ENCODE measurements at regions not wholly inside any gene's neighbourhood (a gene's known extent, or its start where the extent isn't known, plus 50 kb on each side); places are given as distances from the start of the nearest gene placed in this dataset.

- H3K4me2 ChIP-seq (ENCODE audit: insufficient read depth in 1 of 2, low read depth in 2 of 2, low read length in 2 of 2): no peak overlapping the region
- no peaks in the 10 kb centered on the region for H3K4me1 ChIP-seq (replicated peaks in 1 of 4; ENCODE audit: control insufficient read depth in 3 of 4, insufficient read depth in 4 of 4, low read length in 3 of 4)
- H2AFZ ChIP-seq (ENCODE audit: low read length): no peak overlapping the region
- no peak overlapping the region for H3K14ac ChIP-seq (ENCODE audit: insufficient read length)
- no peaks in the 10 kb centered on the region for H4K20me1 ChIP-seq (replicated peaks in 1 of 2; ENCODE audit: control insufficient read depth in 1 of 2, insufficient read depth in 2 of 2, low read length in 2 of 2)
- no peaks in the 10 kb centered on the region for H3K79me2 ChIP-seq (ENCODE audit: control insufficient read depth in 1 of 2, insufficient read depth in 2 of 2, low read length in 2 of 2)
- H3K9ac ChIP-seq (replicated peaks in 1 of 4; ENCODE audit: extremely low read depth in 1 of 4, low read depth in 3 of 4, low read length in 3 of 4): no peak overlapping the region
- H2BK120ac ChIP-seq (replicated peaks; ENCODE audit: low read depth, low read length): no peak overlapping the region
- H3K23ac ChIP-seq (ENCODE audit: insufficient read length): no peak overlapping the region
- no peak overlapping the region for H2BK20ac ChIP-seq (ENCODE audit: low read length)
- H3K4me3 ChIP-seq (ENCODE audit: extremely low read depth in 1 of 4, insufficient read depth in 2 of 4, low read depth in 3 of 4, low read length in 4 of 4): no peak overlapping the region
- H3K36me3 ChIP-seq (ENCODE audit: control insufficient read depth in 2 of 4, insufficient read depth in 4 of 4, low read length in 3 of 4): no peaks in the 10 kb centered on the region
- H3K56ac ChIP-seq (replicated peaks; ENCODE audit: insufficient read length, low read depth, low read length): no peak overlapping the region
- H3K27ac ChIP-seq (ENCODE audit: low read depth, low read length): no peak overlapping the region
- no peak overlapping the region for H3K18ac ChIP-seq (ENCODE audit: extremely low read depth, low read length)
- no peak overlapping the region for H3K4ac ChIP-seq (replicated peaks; ENCODE audit: insufficient read length, low read depth, low read length)
- no peak overlapping the region for H2AK5ac ChIP-seq (ENCODE audit: low read depth, low read length)
- no peak overlapping the region for H2BK15ac ChIP-seq (ENCODE audit: low read length)
- H3K27me3 ChIP-seq (replicated peaks in 1 of 4; ENCODE audit: control insufficient read depth in 3 of 4, extremely low read depth in 1 of 4, insufficient read depth in 3 of 4, low read length in 3 of 4): no peaks in the 10 kb centered on the region
- H2BK12ac ChIP-seq (ENCODE audit: low read depth, low read length): no peak overlapping the region
- DNase-seq (ENCODE audit: low read depth in 1 of 2, low spot score in 2 of 2) (no peak), FAIRE-seq (no peak)
- H4K8ac ChIP-seq (ENCODE audit: extremely low read depth, insufficient read depth, low read length): no peak overlapping the region
- ChIA-PET POLR2A (ENCODE audit: partially characterized antibody) (no interaction called here), CTCF (ENCODE audit: partially characterized antibody) (interaction anchor here (1.6 kb wide), 1 partner anchor 29 kb away, joined by 3 read pairs; no protein-coding TSS in a partner anchor)
- H4K5ac ChIP-seq (ENCODE audit: insufficient read length, low read depth, low read length): no peak overlapping the region
- H3K79me1 ChIP-seq (ENCODE audit: low read depth, low read length): no peaks in the 10 kb centered on the region
- H3K9me3 ChIP-seq (ENCODE audit: insufficient read depth in 2 of 2, low read depth in 1 of 2, low read length in 1 of 2): no peaks in the 10 kb centered on the region
- no peak overlapping the region for H4K91ac ChIP-seq (replicated peaks; ENCODE audit: insufficient read length, low read length)
- H2BK5ac ChIP-seq (ENCODE audit: low read depth, low read length): no peak overlapping the region
- no peaks in the 10 kb centered on the region for H3K23me2 ChIP-seq (ENCODE audit: low read depth, low read length)
- 96 to 100% methylated on average over 1 of the region's 1 CpG for WGBS, 2 experiments (ENCODE audit: extremely low coverage in 1 of 2, insufficient coverage in 1 of 2, insufficient read length in 1 of 2, insufficient replicate concordance in 2 of 2, low coverage in 1 of 2, low lambda C conversion rate in 2 of 2, missing lambda C conversion rate in 1 of 2)
- TF ChIP-seq GTF2F1 (IDR thresholded peaks at IDR 0.05; ENCODE audit: borderline replicate concordance, low read depth, low read length): no peak
Observed at GRCh38 chr15:46707452-46707851, 1009.9 kb upstream of the SEMA6D start.

All from H1 (cell line).